ENCODE measurements at regions not wholly inside any gene's neighbourhood (a gene's known extent, or its start where the extent isn't known, plus 50 kb on each side); places are given as distances from the start of the nearest gene placed in this dataset.

DNA sequence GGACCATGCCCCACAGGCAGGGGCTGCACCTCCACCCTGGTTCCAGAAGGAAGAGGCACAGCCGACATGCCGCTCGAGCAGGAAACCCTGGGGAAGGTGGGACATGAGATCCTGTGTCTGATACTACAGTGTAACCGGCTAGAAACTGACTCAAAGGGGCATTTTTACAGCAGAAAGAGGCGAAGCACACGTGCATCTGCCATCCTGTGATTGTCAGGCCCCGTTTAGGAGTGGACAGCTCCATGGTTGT lies 62.7 kb downstream of the SIK1 start:
- Histone ChIP-seq H3K27me3 (peaks cover 6% of the 10 kb centered on the region), H2AFZ (replicated peaks) (no peak overlapping the region), H3K9ac (no peak overlapping the region), H3K4me3 (no peak overlapping the region), H3F3A (ENCODE audit: low read depth) (no peaks in the 10 kb centered on the region), H3K79me2 (ENCODE audit: low read depth) (no peaks in the 10 kb centered on the region), H3K9me3 (ENCODE audit: low read depth) (no peaks in the 10 kb centered on the region), H4K20me1 (ENCODE audit: low read depth) (no peaks in the 10 kb centered on the region), H3K36me3 (no peaks in the 10 kb centered on the region), H3K27ac (no peak overlapping the region), H3K4me2 (no peak overlapping the region), H3K4me1 (peaks cover 9% of the 10 kb centered on the region)
- Mint-ChIP-seq H3K27me3 (ENCODE audit: insufficient read depth, low read depth) (peaks cover 15% of the 10 kb centered on the region), H3K9me3 (no peaks in the 10 kb centered on the region), H3K4me1 (peaks cover 60% of the 10 kb centered on the region), H3K36me3 (no peaks in the 10 kb centered on the region), H3K4me3 (no peak overlapping the region), H3K27ac (no peak overlapping the region)
- DNase-seq (ENCODE audit: low spot score) = no peak
- no peak for TF ChIP-seq EZH2 (IDR thresholded peaks at IDR 0.05)
- TF ChIP-seq CTCF (IDR thresholded peaks at IDR 0.05) = no peak
- no peak for TF ChIP-seq EZH2phosphoT487 (IDR thresholded peaks at IDR 0.05)

GRCh38 chr21:43363506-43364260 lies 63.2 kb downstream of the SIK1 start:
- no peaks in the 10 kb centered on the region for H3K9me3 Mint-ChIP-seq
- H3K36me3 Mint-ChIP-seq = no peaks in the 10 kb centered on the region
- no peak overlapping the region for H3K27ac ChIP-seq
- H3K79me2 ChIP-seq (ENCODE audit: low read depth) = no peaks in the 10 kb centered on the region
- no peaks in the 10 kb centered on the region for H3K36me3 ChIP-seq
- peaks cover 9% of the 10 kb centered on the region for H3K4me1 ChIP-seq
- H3K4me2 ChIP-seq = no peak overlapping the region
- peaks cover 55% of the 10 kb centered on the region for H3K4me1 Mint-ChIP-seq
- H2AFZ ChIP-seq (replicated peaks) = no peak overlapping the region
- no peak overlapping the region for H3K9ac ChIP-seq
- H3K27me3 Mint-ChIP-seq (ENCODE audit: insufficient read depth, low read depth) = peaks cover 10% of the 10 kb centered on the region
- DNase-seq (ENCODE audit: low spot score) = no peak
- no peaks in the 10 kb centered on the region for H3K9me3 ChIP-seq (ENCODE audit: low read depth)
- no peaks in the 10 kb centered on the region for H3F3A ChIP-seq (ENCODE audit: low read depth)
- H3K4me3 Mint-ChIP-seq = no peak overlapping the region
- H3K27me3 ChIP-seq = peaks cover 6% of the 10 kb centered on the region
- no peaks in the 10 kb centered on the region for H4K20me1 ChIP-seq (ENCODE audit: low read depth)
- H3K4me3 ChIP-seq = no peak overlapping the region
- TF ChIP-seq EZH2phosphoT487 (IDR thresholded peaks at IDR 0.05) = no peak
- TF ChIP-seq CTCF (IDR thresholded peaks at IDR 0.05) = no peak
- no peak for TF ChIP-seq EZH2 (IDR thresholded peaks at IDR 0.05)
- H3K27ac Mint-ChIP-seq = no peak overlapping the region

DNA sequence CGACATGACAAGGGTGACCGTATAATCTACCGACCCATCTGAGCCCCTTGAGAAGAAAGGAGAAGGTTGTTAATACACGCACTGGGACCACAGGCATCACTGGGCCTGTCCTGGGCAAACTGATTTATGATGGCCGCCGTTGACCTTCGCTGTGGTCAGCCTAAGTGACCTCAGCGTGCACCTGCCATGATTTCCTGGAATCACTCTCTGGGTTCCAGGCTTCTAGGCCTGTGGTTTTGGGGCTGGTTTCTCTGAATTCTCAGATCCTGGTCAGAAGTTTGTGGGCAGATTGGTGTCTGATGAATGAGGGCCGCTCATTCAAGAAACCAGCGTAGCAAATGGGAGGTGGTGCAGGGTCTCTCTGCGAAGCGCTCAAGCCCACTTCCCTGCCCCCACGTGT lies 64.0 kb downstream of the SIK1 start:
- H3K4me2 ChIP-seq = no peak overlapping the region
- no peaks in the 10 kb centered on the region for H3K9me3 Mint-ChIP-seq
- H3K27ac ChIP-seq = no peak overlapping the region

More for the DNA sequence above, 64.0 kb downstream of the SIK1 start:
- Mint-ChIP-seq H3K27ac (peak overlapping the region; percentile 74), H3K27me3 (ENCODE audit: insufficient read depth, low read depth) (peaks cover 4% of the 10 kb centered on the region), H3K36me3 (no peaks in the 10 kb centered on the region), H3K4me3 (peak overlapping the region; percentile 66), H3K4me1 (peaks cover 55% of the 10 kb centered on the region)
- Histone ChIP-seq H4K20me1 (ENCODE audit: low read depth) (no peaks in the 10 kb centered on the region), H3K4me1 (peaks cover 9% of the 10 kb centered on the region), H3K27me3 (peaks cover 6% of the 10 kb centered on the region), H3K4me3 (no peak overlapping the region), H2AFZ (replicated peaks) (no peak overlapping the region), H3K9me3 (ENCODE audit: low read depth) (no peaks in the 10 kb centered on the region), H3K9ac (no peak overlapping the region), H3K36me3 (no peaks in the 10 kb centered on the region), H3K79me2 (ENCODE audit: low read depth) (no peaks in the 10 kb centered on the region), H3F3A (ENCODE audit: low read depth) (no peaks in the 10 kb centered on the region)
- DNase-seq (ENCODE audit: low spot score) = no peak
- no peak for TF ChIP-seq EZH2phosphoT487 (IDR thresholded peaks at IDR 0.05)
- no peak for TF ChIP-seq CTCF (IDR thresholded peaks at IDR 0.05)
- no peak for TF ChIP-seq EZH2 (IDR thresholded peaks at IDR 0.05)
